ENCODE measurements at regions not wholly inside any gene's neighbourhood (a gene's known extent, or its start where the extent isn't known, plus 50 kb on each side); places are given as distances from the start of the nearest gene placed in this dataset.

GRCh38 chr13:64470751-64471150 lies 2759.4 kb downstream of the PCDH9 start:
- Histone ChIP-seq H3K9me3 (no peaks in the 10 kb centered on the region), H3K36me3 (no peaks in the 10 kb centered on the region), H3K27me3 (no peaks in the 10 kb centered on the region), H3K4me3 (no peak overlapping the region), H3K4me1 (ENCODE audit: insufficient read depth) (no peaks in the 10 kb centered on the region), H3K27ac (no peak overlapping the region)
- no peak for TF ChIP-seq CTCF (IDR thresholded peaks at IDR 0.05)
- no peak for TF ChIP-seq EP300 (IDR thresholded peaks at IDR 0.05)
- TF ChIP-seq POLR2A (IDR thresholded peaks at IDR 0.05), result no peak
- intact Hi-C loops (cut with DNase I), result no loop called here
- 34 to 48% (median 37%) methylated on average over 1 of the region's 1 CpG for WGBS, 3 donors
- DNase-seq, result no peak

- DNase-seq, result no peak
- WGBS, 3 donors, result 89 to 96% (median 95%) methylated on average over 3 of the region's 3 CpGs
- H3K9me3 ChIP-seq, result no peaks in the 10 kb centered on the region
- H3K4me3 ChIP-seq, result no peak overlapping the region
- TF ChIP-seq POLR2A (IDR thresholded peaks at IDR 0.05) (no peak), CTCF (IDR thresholded peaks at IDR 0.05) (no peak), EP300 (IDR thresholded peaks at IDR 0.05) (no peak)
- no peak overlapping the region for H3K27ac ChIP-seq
- no peaks in the 10 kb centered on the region for H3K4me1 ChIP-seq (ENCODE audit: insufficient read depth)
- no peaks in the 10 kb centered on the region for H3K36me3 ChIP-seq
- intact Hi-C loops (cut with DNase I), result no loop called here
- no peaks in the 10 kb centered on the region for H3K27me3 ChIP-seq
Observed at GRCh38 chr13:64459778-64460177, 2770.4 kb downstream of the PCDH9 start.

GRCh38 chr13:64457976-64458375 lies 2772.2 kb downstream of the PCDH9 start:
- no peak overlapping the region for H3K4me3 ChIP-seq

GRCh38 chr13:64455124-64455523 lies 2775.0 kb downstream of the PCDH9 start:
- intact Hi-C loops (cut with DNase I), result no loop called here
- WGBS, 3 donors, result 76 to 87% (median 81%) methylated on average over 2 of the region's 2 CpGs
- H3K36me3 ChIP-seq, result no peaks in the 10 kb centered on the region
- DNase-seq, result no peak
- TF ChIP-seq CTCF (IDR thresholded peaks at IDR 0.05), result no peak
- TF ChIP-seq EP300 (IDR thresholded peaks at IDR 0.05), result no peak
- no peaks in the 10 kb centered on the region for H3K9me3 ChIP-seq
- no peak overlapping the region for H3K27ac ChIP-seq
- no peaks in the 10 kb centered on the region for H3K27me3 ChIP-seq
- H3K4me1 ChIP-seq (ENCODE audit: insufficient read depth), result no peaks in the 10 kb centered on the region
- H3K4me3 ChIP-seq, result no peak overlapping the region

More at GRCh38 chr13:64457976-64458375, 2772.2 kb downstream of the PCDH9 start:
- Histone ChIP-seq H3K27me3 (no peaks in the 10 kb centered on the region), H3K27ac (no peak overlapping the region), H3K36me3 (no peaks in the 10 kb centered on the region), H3K9me3 (no peaks in the 10 kb centered on the region), H3K4me1 (ENCODE audit: insufficient read depth) (no peaks in the 10 kb centered on the region)
- DNase-seq, result no peak
- intact Hi-C loops (cut with DNase I), result no loop called here
- TF ChIP-seq POLR2A (IDR thresholded peaks at IDR 0.05), result no peak
- no peak for TF ChIP-seq EP300 (IDR thresholded peaks at IDR 0.05)
- TF ChIP-seq CTCF (IDR thresholded peaks at IDR 0.05), result no peak

- intact Hi-C loops (cut with DNase I), result no loop called here
- TF ChIP-seq POLR2A (IDR thresholded peaks at IDR 0.05) (no peak), EP300 (IDR thresholded peaks at IDR 0.05) (no peak), CTCF (IDR thresholded peaks at IDR 0.05) (no peak)
- no peaks in the 10 kb centered on the region for H3K4me1 ChIP-seq (ENCODE audit: insufficient read depth)
- no peak for DNase-seq
- H3K36me3 ChIP-seq, result no peaks in the 10 kb centered on the region
- WGBS, 3 donors, result 70 to 72% (median 71%) methylated on average over 4 of the region's 4 CpGs
- H3K9me3 ChIP-seq, result no peaks in the 10 kb centered on the region
- H3K4me3 ChIP-seq, result no peak overlapping the region
- H3K27ac ChIP-seq, result no peak overlapping the region
- H3K27me3 ChIP-seq, result no peaks in the 10 kb centered on the region
Observed at GRCh38 chr13:64453831-64454230, 2776.3 kb downstream of the PCDH9 start.

Measured in ovary (tissue), 7 donors.